Stimulated activated CD4-positive, alpha-beta T cell treated with anti-CD3 and anti-CD28 coated beads, Interleukin-2, amount 100 ng/mL, for 24 hours (primary cell): ENCODE measurements at regions not wholly inside any gene's neighbourhood (a gene's known extent, or its start where the extent isn't known, plus 50 kb on each side); places are given as distances from the start of the nearest gene placed in this dataset.

ENCODE experiments used
- DNase-seq, 2 donors: peaks; one replicate each; pipeline ENCODE4 v3.0.0-alpha.2; 2020

DNA sequence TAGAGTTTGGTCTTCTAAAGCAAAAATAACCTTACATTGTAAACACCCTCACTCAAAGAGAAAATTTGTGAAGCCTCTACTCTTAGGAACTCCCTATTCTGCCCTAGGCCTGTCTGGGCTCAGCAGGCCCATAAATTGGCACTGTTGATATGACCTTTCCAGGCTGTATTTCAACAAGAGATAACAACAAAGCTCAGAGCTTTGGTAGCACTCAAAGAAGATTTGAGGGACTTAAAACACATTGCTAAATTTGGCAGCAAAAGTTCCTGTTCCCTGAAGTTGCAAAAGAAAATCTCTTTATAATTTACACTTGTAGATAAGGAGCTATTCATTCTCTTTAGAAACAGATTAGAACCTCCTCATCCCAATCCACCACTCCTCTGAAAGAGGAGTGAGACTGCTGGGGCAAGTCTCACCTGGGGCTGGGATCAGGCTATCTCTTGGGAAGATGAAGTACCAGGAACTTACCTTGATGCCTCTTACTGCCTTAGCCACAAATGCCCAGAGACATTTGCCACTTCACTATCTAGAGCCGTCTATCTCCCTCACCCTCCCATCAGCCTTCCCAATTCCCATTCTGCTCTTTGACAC is 110.4 kb upstream of the AKIP1 start:
- no peak for DNase-seq

DNA sequence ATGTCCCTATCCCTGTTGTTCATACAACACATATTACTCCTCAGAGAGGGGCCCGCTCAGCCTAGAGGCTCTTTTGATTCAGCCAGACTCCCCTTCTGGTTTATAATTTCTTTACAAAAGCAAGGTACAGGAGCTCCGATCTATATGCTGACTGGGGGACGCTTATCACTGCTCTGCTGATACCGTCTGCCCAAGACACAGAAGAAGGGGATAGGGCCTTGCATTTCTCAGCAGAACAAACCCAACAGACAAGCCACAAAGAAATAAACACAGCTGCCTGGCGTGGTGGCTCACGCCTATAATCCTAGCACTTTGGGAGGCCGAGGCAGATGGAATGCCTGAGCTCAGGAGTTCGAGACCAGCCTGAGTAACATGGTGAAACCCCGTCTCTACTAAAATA is 109.9 kb upstream of the AKIP1 start:
- DNase-seq = no peak

DNA sequence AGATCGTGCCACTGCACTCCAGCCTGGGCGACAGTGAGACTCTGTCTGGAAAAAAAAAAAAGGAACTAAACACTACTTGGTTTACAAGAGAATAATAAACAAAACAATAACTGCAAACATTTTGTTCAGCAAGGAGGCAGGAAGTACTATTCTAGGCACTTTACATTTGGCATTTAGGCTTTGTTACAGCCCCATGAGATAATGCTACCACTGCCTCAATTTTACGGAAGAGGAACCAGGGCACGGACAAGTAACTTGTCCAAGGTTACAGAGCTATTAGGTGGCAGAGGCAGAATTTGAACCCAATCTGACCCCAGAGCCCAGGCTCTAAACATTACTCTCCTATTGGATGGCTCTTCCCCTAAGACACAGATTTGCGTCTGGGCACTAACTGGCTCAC is 108.7 kb upstream of the AKIP1 start:
- no peak for DNase-seq

DNA sequence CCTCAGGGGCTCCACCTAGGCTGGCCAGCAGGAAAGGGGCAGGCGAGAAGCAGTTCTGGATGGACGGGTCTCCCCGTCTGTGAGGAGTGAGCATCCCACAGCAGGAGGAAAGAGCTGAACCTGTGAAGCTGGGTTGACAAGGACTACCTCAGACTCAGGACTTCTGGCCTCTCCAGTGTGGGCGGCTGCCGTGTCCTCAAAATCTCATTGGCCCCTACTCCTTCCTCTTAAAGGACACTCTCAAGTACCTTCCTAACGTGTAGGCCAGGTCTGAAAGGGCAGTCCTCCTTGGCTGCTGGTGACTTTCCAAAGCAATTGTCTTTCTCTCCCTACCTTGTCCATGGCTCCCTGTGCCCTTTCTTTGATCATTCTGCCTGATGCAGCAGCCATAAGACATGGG is 107.0 kb upstream of the AKIP1 start:
- DNase-seq = no peak

DNA sequence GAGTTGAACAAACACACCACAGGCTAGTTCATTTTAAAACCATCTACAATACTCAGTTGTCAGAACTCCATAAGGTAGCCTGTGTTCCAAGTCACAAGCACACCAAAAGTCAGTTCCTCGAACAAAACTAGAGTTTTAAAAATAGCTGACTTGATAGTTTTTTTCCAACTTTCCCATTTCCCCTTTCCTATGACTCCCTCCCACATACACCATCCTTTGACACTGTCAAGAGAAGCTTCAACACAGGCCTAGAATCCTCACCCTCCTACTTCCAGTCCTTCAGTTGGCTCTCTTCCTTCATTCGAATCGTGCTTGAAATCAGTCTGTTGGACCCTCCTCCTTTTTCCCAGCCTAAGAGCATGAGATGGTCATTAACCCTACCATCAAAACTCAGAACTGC is 105.7 kb upstream of the AKIP1 start:
- DNase-seq = no peak

DNA sequence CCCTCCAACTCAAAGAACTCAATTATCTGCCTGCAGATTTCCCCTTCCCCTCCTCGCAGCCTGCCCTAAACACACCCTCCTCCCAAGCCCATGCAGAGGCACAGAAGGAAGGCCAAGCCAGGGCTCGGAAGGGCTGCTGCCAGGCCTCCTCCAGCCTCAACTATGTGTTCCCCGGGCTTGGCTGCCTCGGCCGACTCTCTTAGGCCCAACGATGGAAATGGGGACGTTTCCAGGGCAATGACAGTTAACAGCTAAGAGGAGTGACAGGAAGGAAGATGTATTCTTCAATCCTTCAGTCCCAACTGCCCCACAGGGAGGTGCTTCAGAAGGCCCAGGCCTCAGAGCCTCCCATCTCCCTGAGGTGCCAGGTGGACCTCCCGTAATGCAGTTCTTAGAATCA is 104.0 kb upstream of the AKIP1 start:
- DNase-seq = no peak

DNA sequence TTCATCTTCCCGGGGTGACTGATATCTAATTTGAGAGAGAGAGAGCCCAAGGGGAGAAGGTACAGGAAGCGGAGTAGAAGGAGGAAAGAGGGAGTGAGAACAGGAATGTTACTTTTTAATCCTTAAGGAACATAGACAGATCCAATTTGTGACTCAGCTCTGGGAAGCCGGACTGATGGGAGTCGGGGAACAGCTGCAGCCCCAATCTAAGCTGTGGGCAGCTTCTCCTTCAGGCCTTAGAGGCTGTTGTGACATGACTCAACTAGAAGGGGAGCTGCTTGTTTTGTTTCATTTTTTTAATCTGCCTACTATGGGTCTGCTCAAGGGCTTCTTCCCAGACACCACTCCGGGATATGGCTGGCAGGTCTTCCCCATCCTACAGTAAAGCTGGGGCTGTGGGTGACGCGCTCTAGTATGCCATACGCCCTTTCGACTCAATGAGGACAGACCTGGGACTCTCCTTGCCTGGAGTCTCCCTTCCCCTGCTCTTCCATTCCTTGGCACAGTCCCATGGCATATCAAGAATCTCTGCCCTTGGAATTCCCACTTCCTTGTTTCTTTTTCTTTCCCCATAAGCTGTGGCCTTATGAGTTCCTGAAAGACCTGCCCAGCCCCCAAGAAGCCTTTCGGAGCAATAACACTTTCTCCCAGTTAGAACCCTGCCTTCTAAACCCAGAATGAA is 103.3 kb upstream of the AKIP1 start:
- no peak for DNase-seq

DNA sequence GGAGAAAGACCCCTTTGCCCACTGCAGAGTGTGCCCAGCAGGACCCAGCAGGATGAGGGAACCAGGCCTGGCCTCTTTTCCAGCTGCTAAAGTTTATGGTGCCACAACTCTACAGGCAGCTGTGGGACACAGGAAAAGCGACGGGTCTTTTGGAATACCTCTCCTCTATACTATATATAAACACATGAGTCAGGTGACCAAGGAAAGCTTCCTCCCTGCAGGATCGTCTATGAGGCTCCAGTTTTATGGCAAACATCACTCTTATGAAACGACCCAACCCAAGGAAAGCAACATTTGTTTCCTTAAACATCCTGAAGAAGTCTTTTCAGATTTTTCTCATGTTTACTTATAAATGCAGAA is 102.8 kb upstream of the AKIP1 start:
- DNase-seq = no peak

DNA sequence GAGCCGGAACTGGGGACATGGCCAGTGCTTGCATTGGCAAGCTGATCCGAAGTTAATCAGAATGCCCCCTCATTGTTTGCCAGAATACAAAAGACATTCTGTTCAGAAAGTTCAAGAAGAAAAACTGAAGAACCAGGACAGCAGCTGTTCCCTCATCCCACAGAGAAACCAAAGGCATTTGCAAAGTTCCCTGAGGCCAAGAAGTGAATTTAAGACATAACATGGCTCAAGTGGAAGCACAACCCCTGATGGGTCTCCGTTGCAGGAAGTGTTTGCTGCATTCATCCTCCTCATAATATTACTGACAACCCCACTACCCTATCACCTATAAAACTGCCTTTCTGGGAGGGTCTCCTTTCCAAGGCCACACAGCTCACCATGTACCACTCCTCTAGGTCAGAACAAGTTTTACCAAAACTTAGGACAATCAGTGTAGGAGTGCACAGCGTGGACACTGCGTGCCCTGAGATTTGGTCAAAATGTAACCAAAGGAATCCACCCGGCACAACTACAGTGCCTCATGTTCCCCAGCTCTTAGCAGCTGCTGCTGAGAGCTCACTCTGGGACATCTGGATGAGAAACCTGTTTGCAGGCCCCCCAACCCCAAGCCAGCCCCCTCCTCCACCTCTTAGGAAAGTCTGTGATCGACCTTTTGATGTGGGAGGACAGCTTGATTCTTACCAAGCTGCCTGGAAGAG is 101.6 kb upstream of the AKIP1 start:
- DNase-seq = no peak

DNA sequence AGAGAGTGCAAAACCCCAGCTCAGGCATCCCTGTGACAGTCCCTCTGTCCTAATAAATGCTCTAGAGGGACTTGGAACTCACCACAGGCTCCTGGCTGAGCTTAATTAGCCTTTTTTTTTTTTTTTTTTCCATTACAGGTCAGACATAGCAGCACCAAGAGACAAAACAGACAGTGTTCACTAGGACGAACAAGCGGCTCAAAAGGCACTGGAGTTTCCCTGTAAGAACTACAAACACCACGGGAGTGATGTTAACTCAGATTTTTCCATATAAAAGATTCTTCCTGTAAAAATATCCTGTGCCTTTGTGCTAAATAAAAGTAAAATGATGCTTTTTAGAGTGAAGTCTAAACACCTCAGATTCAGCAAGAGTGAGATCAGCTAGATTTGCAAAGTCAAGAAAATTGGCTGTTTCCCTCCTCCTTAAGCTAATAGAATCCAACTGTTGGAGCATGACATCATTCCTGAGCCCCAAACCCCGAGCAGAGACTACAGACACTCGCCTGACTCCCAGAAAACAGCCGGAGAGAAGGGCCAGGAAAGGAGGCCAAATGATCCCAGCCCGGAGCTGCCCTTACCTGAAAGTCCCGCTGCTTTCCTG is 101.0 kb upstream of the AKIP1 start:
- no peak for DNase-seq

DNA sequence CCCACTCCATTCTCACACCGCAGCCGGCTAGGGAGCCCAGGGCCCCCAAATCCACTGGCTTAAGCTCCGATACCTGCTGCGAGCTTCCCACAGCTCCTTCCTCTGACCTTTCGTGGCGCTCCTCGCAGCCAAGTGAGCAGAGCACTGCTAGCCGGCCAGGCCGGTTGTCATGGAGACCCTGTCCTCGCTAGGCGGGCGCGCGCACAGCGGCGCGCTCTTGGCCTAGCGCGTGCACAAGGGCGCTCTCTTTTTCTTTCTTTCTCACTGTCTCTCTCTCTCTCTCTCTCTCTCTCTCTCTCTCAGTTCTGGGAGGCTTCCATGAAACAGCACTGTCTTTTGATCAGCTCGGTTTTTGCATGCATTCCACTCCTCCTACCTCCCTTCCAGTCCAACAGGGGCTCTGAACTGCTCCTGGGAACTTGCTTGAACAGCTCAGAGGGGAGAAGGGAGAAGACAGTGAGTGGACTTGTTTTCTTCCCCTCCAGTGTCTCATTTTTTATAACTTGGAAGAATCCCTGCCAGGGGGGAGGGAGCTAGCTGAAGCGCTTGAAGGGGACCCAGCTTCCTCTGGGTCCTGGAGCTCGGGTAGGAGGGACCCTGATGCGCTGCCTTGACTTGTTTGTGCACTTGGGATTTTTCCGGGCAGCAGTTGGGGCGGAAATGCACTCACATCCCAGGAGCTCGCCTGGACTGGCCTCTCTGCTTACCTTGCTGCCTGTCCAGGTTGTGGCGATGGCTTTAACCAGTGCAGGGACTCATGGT is 100.3 kb upstream of the AKIP1 start:
- DNase-seq = peak in 1 of 2 donors; percentile 12

DNA sequence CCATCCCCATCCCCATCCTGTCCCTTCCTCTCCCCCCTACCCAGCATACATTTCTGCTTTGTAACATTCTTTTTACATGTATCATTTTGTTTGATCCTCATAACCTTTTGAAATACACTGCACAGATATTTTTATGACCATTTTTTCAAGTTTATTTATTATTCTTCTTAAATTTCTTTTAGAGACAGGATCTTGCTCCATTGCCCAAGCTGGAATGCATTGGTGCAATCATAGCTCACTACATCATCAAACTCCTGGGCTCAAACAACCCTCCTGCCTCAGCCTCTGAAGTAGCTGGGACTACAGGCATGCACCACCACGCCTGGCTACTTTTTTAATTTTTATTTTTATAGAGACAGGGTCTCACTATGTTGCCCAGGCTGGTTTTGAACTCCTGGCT is 99.4 kb upstream of the AKIP1 start:
- no peak for DNase-seq

DNA sequence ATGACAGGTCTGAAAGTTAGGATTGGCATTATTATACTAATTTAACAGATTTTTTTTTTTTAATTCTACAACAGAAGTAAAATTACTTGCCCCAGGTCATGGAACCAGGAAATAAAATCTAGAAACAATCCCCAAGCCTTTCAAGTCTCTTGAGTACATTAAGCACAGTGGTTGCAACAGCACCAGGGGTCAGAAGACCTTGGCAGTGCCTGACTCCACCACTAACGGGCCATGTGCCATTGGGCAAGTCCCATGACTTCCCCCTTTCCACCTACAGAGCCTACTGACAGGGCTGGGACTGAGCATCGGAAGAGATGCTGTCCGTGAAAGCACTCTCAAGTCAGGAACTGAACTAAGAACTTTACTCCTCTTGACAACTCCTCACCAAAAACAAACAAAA is 98.6 kb upstream of the AKIP1 start:
- DNase-seq = no peak

DNA sequence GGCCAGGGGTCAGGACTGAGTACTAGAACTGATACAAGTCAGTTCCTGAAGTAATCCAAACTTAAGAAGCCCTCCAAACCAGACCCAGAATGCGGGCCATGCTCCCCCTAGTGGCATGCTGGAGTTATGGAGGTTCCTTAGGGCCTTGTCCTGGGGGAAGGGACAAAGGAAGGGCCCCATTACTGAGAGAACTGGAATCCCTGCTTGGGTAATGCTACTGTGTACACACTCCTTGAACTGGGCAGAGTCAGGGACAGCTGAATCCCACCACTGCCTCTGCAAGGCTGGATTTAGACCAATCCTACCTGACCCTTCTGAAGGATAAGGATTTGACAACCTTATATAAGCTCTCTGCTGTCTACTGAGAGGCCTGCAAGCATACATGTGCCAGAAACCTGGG is 97.3 kb upstream of the AKIP1 start:
- peak; percentile 56 to 67 for DNase-seq

DNA sequence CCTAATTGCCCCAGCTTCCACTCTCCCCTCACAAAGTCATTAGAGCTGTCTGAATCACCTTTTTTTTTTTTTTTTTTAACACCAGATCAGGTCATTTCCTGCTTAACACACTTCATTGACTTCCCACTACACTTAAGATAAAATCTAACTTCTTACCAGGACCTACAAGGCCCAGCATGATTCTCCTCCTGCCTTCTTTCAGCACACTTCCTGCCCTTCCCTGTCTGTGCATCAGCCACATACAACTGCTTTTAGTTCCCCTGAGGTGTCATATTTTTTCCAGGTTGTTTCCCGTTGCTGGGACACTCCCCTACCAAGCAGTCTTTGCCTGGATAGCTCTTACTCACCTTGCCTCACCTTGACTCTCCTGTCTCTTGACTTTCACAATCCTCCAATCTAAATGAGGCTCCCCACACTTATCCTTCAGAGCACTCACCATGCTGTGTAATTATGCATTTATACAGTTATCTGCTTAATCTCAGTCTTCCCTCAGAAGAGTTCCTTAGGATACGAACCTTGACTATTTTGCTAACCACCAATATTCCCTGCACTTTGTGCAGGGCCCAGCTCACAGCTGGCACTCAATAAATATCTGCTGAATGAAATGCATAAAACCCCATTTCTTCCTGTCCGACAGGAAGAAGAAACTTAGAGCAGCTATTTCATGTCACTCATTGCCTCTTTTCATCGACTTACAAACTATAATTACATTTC is 96.6 kb upstream of the AKIP1 start:
- DNase-seq = no peak

DNA sequence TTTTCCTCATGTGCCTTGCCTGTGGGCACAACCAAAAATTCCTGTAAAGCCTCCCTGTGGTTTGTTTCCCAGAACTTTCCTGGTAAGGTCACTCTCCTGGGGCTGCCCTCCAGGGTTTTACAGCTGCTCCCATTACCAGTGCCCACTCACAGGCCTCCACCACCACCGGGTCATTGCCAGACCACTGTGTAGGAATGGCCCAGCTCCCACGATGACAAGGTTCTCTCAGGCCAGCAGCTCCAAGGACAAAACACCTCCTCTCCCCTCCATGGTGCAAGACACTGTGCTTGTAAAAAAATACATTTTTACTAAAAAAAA is 96.1 kb upstream of the AKIP1 start:
- DNase-seq = no peak

DNA sequence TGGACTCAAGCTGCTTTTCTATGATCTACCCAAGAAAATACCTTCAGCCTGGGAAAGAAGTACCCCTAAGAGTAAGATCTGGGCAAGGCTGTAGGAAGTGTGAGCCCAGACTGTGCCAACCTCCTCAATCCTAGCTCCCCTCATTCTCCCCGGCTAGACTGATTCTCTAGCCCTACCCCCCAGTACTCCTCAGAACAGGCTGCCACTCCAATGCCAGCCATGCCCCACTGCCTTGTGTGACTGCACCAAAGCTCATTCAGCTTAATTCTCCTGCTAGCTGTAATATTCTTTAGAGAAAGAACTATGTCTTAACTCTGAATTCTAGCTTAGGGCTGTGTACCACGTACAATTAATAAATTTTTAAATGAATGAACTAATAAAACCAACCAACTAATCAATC is 92.6 kb upstream of the AKIP1 start:
- no peak for DNase-seq

DNA sequence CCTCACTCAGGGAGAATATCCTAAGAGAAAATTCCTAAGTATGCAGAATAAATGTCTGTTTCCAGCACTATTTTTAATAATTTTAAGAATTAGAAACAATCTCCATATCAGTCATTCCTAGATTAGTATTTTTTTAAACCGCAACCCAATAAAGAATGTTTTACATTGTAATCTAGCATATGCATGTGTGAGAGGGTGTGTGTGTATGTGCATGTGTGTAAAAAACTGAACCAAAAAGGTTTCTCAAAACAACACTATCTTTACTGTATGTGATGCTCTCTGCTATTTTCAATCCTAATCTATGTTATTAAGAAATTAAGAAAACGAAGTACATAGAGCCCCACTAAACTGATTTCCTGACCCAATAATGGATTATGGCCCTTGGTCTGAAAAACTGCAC is 90.6 kb upstream of the AKIP1 start:
- DNase-seq = no peak

DNA sequence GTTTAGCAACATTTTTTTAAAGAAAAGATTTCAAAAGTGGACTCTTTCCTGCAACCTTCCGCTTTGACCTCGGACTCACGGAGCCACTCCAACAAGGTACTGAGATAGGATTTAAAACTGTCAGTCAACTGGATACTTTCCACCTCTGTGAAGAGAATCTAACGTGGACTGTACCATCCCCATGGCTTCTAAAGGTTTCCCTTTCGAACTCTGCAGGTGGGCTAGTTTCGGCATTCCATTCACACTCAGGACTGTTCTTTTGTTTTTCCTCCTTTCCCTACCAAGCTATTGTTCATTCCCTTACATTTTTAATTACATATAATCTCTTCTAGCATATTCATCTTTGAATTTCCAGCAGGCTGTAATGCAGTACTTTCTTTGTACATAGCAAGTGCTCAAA is 88.5 kb upstream of the AKIP1 start:
- DNase-seq = no peak

DNA sequence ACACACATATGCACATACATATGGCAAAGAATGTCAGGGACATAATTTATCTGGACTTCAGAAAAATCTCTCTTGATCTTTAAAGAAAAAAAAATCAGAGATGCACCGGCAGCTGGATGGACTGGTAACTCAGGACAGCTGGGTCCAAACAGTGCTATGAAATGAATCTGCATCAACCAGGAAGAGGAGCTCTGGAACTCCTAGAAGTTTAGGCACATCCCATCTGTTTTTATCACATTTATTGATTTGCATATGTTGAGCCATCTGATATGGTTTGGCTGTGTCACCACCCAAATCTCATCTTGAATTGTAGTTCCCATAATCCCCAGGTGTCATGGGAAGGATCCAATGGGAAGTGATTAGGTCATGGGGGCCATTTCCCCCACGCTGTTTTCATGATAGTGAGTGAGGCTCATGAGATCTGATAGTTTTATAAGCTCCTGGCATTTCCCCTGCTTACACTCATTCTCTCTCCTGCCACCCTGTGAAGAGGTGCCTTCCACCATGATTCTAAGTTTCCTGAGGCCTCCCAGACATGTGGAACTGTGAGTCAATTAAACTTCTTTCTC is 87.7 kb upstream of the AKIP1 start:
- DNase-seq = no peak

DNA sequence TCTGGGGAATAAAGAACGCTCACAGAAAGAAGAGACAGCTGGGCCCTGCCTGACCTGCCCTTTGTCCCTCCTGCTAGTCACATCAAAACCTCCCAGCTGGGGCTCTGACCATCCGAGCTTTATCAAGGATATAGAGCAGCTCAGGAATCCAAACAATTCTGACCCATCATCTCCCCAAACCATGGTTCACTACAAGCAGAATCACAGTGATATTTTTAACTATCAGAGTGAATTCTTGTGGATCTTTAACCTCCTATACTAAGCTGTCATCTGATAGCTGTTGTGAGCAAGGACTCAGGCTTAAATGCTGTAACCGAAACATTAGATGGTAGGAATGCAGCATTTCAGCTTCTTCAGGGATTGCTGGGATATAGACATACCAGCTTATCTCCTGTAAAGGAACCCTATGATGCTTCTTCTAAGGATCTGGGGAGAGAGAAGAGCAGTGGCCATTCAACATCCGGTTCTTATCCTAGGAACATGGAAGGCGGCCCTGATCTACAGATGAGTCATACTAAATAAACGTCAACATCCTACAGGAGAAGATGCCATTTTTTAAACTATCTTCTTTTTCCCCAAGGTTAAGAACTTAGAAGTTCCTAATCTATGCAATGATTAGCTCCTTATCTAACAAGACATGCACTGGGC is 84.7 kb upstream of the AKIP1 start:
- DNase-seq = no peak

DNA sequence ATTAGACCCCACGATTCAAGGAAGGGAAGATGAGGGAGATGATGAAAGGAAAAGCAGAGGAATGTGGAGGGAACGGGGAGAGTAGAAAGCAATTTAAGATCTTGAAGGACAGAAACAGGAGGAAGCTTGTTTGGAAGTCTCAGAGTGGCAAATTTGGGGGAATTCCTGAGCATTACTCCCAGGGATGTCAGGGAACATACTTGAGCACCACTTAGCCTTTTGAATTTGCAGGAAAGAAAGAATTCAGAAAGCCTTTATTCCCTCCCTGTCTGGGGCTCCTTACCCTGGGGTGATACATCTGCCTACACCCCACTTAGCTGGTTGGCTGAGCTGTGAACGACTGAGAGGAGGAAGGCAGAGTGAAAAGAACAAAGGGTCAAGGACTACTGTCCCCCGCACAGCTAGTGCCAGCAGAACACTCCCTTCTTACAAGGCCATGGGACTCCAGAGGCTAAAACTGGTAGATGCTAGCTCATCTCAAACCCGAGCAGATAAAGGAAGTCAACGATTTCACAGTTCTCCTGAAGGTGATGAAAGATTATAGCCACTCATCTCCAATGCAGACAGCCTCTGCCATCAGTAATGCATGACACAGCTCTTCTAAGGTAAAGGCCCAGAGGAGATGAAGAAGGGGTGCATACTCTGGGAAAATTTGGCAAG is 84.0 kb upstream of the AKIP1 start:
- DNase-seq = no peak
